T-helper 22 cell (primary cell): ENCODE measurements at regions not wholly inside any gene's neighbourhood (a gene's known extent, or its start where the extent isn't known, plus 50 kb on each side); places are given as distances from the start of the nearest gene placed in this dataset.
A peak's percentile ranks its signal among the peaks of the same experiment; 100 is the strongest.

Experiments
- DNase-seq: peaks from one replicate; pipeline ENCODE4 v3.0.0-alpha.2; 2020; ENCODE audit warnings: low read depth

DNA sequence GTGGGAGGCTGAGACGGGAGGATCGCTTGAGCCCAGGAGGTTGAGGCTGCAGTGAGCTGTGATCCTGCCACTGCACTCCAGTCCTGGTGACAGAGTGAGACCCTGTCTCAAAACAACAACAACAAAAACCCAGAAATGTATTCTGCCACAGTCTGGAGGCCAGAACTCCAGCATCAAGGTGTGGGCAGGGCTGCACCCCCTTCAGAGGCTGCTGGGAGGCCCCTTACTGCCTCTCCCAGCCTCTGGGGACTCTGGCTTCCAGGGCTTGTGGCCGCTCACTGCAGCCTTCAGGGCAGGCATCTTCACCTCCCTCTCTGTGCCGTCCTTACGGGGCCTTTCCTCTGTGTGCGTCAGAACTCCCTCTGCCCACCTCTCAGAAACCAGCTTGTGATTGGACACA lies 209.4 kb upstream of the GSE1 start:
- no peak for DNase-seq

DNA sequence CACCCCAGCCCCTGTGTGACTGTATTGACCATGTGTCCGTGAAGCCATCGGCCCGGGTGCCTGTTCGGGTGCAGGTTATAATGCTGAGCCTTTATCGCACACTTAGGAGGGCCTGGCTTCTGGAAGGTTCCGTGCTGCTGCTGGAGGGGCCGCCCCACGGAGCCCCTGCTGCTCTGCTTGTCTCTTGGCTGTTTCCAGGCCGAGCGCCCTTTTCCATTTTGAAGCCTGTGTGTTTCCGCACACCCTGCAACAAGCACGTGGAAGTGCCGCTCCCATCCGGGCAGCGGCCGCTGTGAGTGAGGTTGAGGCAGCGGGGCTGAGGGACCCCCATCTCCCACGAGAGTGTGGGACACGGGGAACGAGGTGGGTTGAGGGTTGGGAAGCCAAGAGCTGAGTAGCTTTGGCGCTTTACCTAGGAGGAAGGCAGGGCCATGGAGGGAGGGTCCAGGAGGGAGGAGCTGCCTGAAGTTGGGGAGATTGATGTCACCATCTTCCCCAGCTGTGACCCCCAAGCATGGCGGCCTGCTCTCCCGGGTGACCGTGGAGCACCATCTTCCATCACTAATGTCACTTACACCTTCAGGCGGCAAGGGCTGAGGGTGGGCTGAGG lies 200.1 kb upstream of the GSE1 start:
- DNase-seq: no peak

- DNase-seq: no peak
These were observed 199.1 kb upstream of the GSE1 start for GRCh38 chr16:85413691-85414663.

GRCh38 chr16:85415196-85416090 lies 197.7 kb upstream of the GSE1 start:
- DNase-seq: no peak

- DNase-seq: peak; percentile 11
These were observed 196.7 kb upstream of the GSE1 start for GRCh38 chr16:85416228-85417109.

GRCh38 chr16:85417156-85417860 lies 195.8 kb upstream of the GSE1 start:
- no peak for DNase-seq

- DNase-seq: no peak
These were observed 194.1 kb upstream of the GSE1 start for GRCh38 chr16:85418978-85419491.

DNA sequence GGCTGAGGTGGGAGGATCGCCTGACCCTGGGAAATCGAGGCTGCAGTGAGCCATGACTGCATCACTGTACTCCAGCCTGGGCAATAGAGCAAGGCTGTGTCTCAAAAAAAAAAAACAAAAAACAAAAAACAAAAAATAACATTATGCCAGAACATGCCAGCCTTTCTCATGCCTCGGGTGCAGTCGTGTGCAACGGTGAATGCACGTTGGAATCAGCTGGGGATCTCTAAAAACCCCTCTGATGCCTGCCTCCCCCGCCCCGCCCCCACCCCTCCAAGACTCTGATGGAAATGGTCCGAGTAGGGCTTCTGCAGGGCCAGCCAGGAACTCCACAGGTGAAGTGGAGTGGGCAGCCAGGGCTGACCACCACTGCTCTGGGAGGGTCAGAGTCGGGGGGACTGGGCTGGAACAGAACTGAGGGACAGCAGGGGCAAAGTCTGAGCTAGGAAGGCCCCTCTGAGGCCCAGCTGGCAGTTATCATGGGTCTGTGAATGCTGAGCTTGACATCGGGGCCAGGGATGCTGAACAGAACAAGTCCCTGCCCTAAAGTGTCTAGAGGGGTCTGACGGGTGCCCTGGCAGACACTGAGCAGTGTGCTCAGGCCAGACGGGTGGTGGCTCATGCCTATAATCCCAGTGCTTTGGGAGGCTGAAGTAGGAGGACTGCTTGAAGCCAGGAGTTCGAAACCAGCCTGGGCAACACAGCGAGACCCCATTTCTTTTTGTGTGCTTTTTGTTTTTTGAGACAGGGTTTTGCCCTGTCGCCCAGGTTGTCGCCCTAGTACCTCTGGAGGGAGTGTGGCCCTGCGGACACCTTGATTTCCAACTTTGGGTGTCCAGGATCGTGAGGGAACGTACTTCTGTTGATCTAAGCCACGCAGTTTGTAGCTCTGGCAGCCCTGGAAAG lies 193.4 kb upstream of the GSE1 start:
- DNase-seq: no peak

- DNase-seq: peak; percentile 22
These were observed 192.4 kb upstream of the GSE1 start for GRCh38 chr16:85420501-85421337.

- DNase-seq: no peak
These were observed 191.6 kb upstream of the GSE1 start for GRCh38 chr16:85421338-85422195.

GRCh38 chr16:85422196-85422631 lies 190.9 kb upstream of the GSE1 start:
- DNase-seq: no peak

DNA sequence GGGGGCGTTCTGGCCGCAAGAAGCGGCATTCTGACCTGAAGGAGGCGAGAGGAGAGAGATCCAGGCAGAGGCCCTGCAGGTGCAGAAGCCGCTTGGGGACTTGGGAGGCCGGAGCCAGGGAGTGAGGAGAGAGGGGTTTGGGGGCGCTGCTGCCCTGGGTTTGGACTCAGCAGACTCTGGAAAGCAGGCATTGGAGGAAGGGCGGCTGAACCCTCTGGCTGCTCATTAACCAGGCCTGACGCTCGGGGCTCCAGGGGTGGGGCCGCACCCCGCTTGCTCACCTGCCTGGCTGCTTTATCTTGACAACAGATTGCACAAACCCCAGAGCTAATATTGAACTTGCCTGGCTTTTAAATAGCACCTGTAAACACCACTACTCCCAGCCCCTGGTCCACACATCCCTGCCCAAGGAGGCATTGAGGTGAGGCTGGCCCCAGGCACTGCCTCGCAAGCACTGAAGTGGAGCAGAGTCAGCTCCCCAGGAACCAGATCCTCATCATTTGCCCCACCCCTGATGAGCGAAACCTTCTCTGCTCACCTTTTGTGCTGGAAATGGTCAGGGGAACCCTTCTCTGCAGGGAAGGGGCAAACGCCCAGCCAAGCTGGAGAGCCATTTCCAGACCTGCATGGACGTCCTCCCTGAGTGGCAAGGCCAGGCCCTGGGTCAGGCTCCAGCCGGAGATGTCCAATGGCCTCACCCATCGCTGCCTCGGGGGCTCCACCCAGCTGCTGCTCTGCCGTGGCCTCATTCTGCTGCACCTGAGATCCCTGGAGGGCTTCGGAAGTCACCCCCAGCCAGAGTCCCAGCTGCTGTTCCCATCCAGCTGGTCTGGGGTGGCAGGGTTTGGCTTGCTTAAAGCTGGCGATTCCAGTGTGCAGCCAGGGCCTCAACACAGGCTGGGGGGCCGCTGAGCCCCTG lies 190.2 kb upstream of the GSE1 start:
- no peak for DNase-seq

GRCh38 chr16:85423631-85424030 lies 189.5 kb upstream of the GSE1 start:
- DNase-seq: no peak

DNA sequence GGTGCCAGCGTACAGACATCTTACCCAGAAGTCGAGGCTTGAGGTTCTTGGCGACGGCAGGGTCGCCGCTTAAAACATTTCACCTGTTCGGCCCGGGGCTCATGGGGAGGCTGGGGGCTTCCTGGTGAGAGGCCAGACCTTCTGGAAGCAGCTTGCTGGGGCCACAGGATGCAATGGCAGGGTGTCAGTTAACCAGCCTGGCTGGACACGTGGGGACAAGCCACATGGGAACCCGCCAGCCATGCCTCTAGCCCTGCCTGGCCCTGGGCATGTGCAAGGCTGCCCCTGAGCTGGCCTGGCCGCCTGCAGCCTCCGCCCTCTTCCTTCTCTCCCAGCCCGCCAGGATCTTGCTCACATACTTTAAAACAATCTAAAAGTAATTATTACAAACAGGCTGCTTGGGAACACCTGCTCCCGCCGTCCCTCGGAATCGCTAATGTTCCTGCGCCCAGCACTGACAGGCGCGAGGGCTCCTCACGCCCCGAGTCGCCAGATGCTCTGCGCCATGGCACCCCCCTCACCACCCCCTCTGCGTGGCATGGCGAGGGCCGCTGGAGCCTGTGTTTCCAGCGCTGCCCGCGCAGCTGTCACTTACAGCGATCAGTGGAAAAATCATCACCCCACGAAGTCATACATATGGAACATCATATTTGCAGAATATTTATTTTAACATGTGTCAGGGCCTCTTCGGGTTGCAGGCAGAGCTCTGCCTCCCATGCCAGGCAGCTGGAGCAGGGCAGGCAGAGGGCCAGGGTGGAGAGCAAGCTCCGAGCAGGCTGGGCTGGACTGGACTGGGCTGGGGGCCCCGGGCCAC lies 188.7 kb upstream of the GSE1 start:
- no peak for DNase-seq

DNA sequence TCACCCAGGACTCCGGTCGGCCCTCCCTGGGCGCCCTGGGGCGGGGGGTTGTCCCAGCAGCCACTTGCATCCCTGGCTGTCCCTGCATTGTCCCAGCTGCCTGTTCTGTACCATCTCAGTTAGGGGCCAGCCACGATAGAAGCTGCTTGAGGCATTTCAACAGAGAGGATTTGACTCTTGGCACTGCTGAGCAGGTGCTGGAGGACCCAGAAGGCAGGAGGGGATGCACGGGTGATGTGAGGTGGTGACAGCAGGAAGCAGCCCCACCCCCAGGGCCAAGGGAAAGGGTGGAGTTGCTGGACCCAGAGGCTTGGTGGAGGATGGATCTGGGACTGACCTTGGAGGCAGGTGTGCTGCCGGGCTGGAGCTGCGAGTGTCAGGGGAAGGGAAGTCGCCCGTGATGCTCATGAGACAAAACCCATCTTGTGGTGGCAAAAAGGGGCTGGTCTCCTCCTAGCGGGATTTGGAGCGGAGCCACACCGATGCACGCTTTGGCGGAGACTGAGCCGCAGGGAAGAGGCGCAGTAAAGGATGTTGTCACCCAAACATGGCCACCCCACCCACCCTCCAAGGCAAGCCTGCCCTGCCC lies 188.0 kb upstream of the GSE1 start:
- DNase-seq: no peak
